Progenitor cell of endocrine pancreas (in vitro differentiated cells): ENCODE measurements at regions not wholly inside any gene's neighbourhood (a gene's known extent, or its start where the extent isn't known, plus 50 kb on each side); places are given as distances from the start of the nearest gene placed in this dataset.

ENCODE experiments used
- DNase-seq: peaks from one replicate; pipeline ENCODE4 v3.0.0; 2021; ENCODE audit warnings: low spot score; ENCODE audit not compliant: unreplicated experiment
- H3K27ac Mint-ChIP-seq: 2 replicates; pipeline ENCODE4 v1.8.0; 2021; ENCODE audit warnings: mild to moderate bottlenecking, moderate library complexity, mixed read lengths
- H3K27me3 Mint-ChIP-seq: 2 replicates; pipeline ENCODE4 v1.8.0; 2021; ENCODE audit warnings: mixed read lengths
- H3K36me3 Mint-ChIP-seq: 2 replicates; pipeline ENCODE4 v1.8.0; 2022; ENCODE audit warnings: mixed read lengths; ENCODE audit not compliant: insufficient read depth
- H3K4me1 Mint-ChIP-seq: 2 replicates; pipeline ENCODE4 v1.8.0; 2021; ENCODE audit warnings: low read depth, mixed read lengths
- H3K4me3 Mint-ChIP-seq: 2 replicates; pipeline ENCODE4 v1.8.0; 2021; ENCODE audit warnings: low read depth, mild to moderate bottlenecking, moderate library complexity, mixed read lengths
- H3K9me3 Mint-ChIP-seq: 2 replicates; pipeline ENCODE4 v1.8.0; 2021; ENCODE audit warnings: low read depth, mixed read lengths
- TF ChIP-seq, protein P1 (sequence below): fragments of 200-600 bp; sonication (generic); IDR thresholded peaks from one replicate; pipeline ENCODE4 v1.5.0; 2021; ENCODE audit warnings: antibody characterized with exemption, mild to moderate bottlenecking; ENCODE audit not compliant: unreplicated experiment

DNA sequence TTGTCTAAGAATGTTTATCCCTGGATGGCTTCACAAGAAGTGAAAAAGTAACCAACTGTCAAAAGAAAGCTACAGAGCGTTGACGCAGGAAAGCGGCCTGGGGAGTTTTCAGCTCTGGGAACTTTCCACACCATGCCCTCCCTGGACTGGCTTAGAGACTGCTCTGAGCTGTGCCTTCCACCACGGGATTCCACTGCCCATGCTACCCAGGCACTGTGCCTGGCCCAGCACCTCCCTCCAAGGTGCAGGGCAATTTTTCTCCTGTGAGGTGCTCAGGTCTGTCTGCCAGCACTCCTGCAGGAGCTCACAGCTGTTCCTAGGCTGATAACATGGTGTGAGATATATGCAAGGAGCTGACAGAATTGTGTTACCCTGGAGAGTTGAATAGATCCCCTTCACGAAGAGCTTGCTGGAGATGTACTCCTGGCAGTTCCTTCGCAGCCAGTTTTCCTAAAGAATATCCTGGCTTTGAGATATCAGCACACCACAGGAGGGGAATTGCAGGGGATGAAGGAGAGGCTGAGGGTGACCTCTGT, 258.3 kb upstream of the B3GAT1 start:
- H3K27me3 Mint-ChIP-seq, result peaks cover 25% of the 10 kb centered on the region
- H3K4me1 Mint-ChIP-seq, result no peaks in the 10 kb centered on the region
- TF ChIP-seq, protein P1, sequence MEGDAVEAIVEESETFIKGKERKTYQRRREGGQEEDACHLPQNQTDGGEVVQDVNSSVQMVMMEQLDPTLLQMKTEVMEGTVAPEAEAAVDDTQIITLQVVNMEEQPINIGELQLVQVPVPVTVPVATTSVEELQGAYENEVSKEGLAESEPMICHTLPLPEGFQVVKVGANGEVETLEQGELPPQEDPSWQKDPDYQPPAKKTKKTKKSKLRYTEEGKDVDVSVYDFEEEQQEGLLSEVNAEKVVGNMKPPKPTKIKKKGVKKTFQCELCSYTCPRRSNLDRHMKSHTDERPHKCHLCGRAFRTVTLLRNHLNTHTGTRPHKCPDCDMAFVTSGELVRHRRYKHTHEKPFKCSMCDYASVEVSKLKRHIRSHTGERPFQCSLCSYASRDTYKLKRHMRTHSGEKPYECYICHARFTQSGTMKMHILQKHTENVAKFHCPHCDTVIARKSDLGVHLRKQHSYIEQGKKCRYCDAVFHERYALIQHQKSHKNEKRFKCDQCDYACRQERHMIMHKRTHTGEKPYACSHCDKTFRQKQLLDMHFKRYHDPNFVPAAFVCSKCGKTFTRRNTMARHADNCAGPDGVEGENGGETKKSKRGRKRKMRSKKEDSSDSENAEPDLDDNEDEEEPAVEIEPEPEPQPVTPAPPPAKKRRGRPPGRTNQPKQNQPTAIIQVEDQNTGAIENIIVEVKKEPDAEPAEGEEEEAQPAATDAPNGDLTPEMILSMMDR, result no peak
- no peaks in the 10 kb centered on the region for H3K36me3 Mint-ChIP-seq
- DNase-seq, result no peak
- H3K9me3 Mint-ChIP-seq, result no peaks in the 10 kb centered on the region
- H3K27ac Mint-ChIP-seq, result no peak overlapping the region
- H3K4me3 Mint-ChIP-seq, result no peak overlapping the region

DNA sequence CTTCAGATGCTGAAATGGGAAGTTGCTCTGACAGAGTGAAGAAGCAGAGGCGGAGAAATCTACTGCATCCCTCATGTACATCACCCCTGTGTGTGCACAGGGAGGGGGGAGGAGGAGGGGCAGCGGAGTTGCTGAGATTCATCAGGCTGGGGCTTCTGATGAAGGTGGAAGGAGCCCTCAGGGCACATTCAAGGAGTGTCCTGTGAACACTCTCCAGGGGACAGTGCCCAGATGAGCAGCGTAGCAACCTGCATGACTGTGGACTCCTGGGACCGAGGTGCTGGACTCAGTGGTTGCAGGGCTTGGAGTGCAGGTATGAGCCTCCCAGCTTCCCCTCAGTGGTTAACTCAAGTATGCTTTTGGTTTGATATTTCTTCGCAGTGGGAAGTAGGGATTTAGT, 257.8 kb upstream of the B3GAT1 start:
- Mint-ChIP-seq H3K27ac (no peak overlapping the region), H3K27me3 (peaks cover 25% of the 10 kb centered on the region), H3K4me1 (no peaks in the 10 kb centered on the region), H3K9me3 (no peaks in the 10 kb centered on the region), H3K4me3 (no peak overlapping the region), H3K36me3 (no peaks in the 10 kb centered on the region)
- no peak for DNase-seq
- TF ChIP-seq, protein P1, result no peak

DNA sequence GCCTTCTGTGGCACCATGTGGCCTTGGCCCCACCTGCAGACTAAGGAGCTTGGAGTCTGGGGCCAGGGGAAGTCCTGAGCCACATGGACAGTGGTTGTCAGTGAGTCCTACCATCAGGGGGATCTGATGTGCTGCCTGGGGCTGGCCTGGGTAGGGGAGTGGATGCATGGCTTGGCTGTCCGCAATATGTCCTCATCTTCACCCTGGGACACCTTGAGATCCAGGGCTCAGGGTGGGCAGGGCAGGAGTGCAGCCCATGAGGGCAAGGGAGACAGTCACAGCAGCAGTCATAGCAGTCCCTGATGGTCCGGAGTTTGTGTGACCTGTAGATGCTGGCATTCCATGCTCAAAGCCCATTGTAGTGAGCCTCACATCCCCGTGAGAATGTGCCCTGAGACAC, 256.8 kb upstream of the B3GAT1 start:
- peaks cover 25% of the 10 kb centered on the region for H3K27me3 Mint-ChIP-seq
- no peak for DNase-seq
- H3K4me1 Mint-ChIP-seq, result no peaks in the 10 kb centered on the region
- H3K9me3 Mint-ChIP-seq, result no peaks in the 10 kb centered on the region
- TF ChIP-seq, protein P1, result no peak
- H3K36me3 Mint-ChIP-seq, result no peaks in the 10 kb centered on the region
- H3K27ac Mint-ChIP-seq, result no peak overlapping the region
- no peak overlapping the region for H3K4me3 Mint-ChIP-seq

DNA sequence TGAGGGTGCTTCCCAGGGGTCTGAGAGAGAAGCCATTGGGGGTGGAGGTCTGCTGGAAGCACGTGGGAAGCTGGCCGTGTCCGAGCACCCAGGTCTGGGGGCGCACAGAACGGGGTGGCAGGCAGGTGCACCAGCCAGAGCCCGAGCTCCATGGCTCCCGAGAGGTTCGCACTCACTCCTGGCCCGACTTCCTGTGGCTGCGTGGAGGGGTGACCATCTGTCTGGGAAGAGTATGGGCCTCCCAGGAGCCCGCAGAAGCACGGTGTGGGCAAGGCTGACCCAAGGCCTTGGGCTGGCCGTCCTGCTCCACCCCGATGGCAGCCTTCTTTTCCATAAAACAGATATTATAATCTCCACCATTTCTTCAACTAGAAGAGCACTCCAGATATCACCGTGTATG, 256.0 kb upstream of the B3GAT1 start:
- no peak for DNase-seq
- H3K27ac Mint-ChIP-seq, result no peak overlapping the region
- peaks cover 25% of the 10 kb centered on the region for H3K27me3 Mint-ChIP-seq
- no peaks in the 10 kb centered on the region for H3K36me3 Mint-ChIP-seq
- H3K4me3 Mint-ChIP-seq, result no peak overlapping the region
- H3K9me3 Mint-ChIP-seq, result no peaks in the 10 kb centered on the region
- TF ChIP-seq, protein P1, result no peak
- no peaks in the 10 kb centered on the region for H3K4me1 Mint-ChIP-seq

DNA sequence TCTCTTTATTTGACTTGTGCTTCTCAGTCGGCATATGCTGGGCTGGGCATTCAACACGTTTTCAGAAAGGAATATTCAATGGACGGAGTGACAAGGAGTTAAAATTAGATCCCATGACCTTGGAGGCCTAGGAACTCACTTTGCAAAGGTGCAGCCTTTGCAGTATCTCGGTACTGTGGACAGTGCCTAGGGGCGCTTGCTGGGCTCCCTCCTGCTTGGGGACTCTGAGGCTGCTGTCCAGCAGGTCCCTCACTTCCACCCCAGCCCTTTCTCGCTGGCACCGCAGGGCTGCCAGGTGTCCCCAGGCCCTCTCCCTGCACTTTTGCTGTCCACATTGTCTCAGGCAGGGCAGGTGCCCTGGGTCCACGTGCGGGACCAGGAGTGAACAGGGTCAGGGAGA, 255.5 kb upstream of the B3GAT1 start:
- Mint-ChIP-seq H3K4me3 (no peak overlapping the region), H3K4me1 (no peaks in the 10 kb centered on the region), H3K27ac (no peak overlapping the region), H3K9me3 (no peaks in the 10 kb centered on the region), H3K36me3 (no peaks in the 10 kb centered on the region), H3K27me3 (peaks cover 25% of the 10 kb centered on the region)
- DNase-seq, result no peak
- TF ChIP-seq, protein P1, result no peak

DNA sequence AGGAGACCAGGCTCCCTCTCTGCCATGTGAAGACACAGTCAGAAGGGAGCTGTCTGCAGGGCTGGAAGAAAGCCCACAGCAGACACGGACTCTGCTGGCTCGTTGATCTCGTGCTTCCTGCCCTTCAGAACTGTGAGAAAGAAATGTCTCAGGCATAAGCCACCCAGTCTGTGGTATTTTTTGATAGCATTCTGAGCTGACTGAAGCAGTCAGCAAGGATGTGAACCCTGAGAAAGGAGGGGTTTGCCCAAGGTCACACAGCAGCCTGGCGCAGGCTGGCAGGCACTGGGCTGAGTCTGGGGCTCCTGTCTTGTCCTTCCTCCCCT, 255.1 kb upstream of the B3GAT1 start:
- no peaks in the 10 kb centered on the region for H3K4me1 Mint-ChIP-seq

More for the DNA sequence above, 255.1 kb upstream of the B3GAT1 start:
- TF ChIP-seq, protein P1, result no peak
- Mint-ChIP-seq H3K4me3 (no peak overlapping the region), H3K27ac (no peak overlapping the region), H3K36me3 (no peaks in the 10 kb centered on the region), H3K9me3 (no peaks in the 10 kb centered on the region), H3K27me3 (peaks cover 23% of the 10 kb centered on the region)
- DNase-seq, result no peak
